ENCODE measurements at regions not wholly inside any gene's neighbourhood (a gene's known extent, or its start where the extent isn't known, plus 50 kb on each side); places are given as distances from the start of the nearest gene placed in this dataset.
"Not testable (repeated sequence)": the region's sequence is repeated elsewhere in the genome, so short reads cannot be mapped to it uniquely, and the experiment has no call there.

DNA sequence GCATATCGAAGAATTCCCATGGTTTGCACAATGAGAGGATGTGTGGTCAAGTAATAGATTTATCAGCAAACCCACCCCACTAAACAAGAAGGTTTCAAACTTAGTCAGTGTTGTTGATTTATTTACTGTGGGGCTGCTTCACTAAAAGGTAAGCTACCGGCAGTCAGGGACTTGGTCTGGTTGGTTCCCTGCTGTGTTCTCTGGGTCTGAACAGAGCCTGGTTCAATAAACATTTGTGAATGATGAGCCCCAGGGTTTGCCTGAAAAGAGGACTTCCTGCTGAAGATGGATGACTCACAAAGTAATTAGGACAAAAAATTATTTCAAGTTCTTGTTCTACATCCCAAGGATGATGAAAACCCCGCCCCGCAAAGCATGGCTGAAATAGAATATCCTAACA lies 108.3 kb downstream of the SPP2 start:
- H3K4me2 ChIP-seq (ENCODE audit: extremely low read depth, insufficient read depth, low read length) = no peak overlapping the region
- H3K27ac ChIP-seq (ENCODE audit: insufficient read depth, low read length) = no peak overlapping the region
- H4K20me1 ChIP-seq (ENCODE audit: control insufficient read depth, extremely low read depth, insufficient read depth, low read length) = no peaks in the 10 kb centered on the region
- H3K36me3 ChIP-seq (ENCODE audit: control insufficient read depth, insufficient read depth, low read length) = no peaks in the 10 kb centered on the region
- no peaks in the 10 kb centered on the region for H3K9me3 ChIP-seq (ENCODE audit: control insufficient read depth, insufficient read depth, low read depth, low read length)
- no peak overlapping the region for H3K9ac ChIP-seq (ENCODE audit: insufficient read depth, low read length)
- no peak overlapping the region for H3K4me3 ChIP-seq (replicated peaks in 1 of 4; ENCODE audit: control extremely low read depth in 1 of 4, insufficient read depth in 1 of 4, low read depth in 3 of 4, low read length in 4 of 4)
- peak in 1 of 2 donors; percentile 77 for DNase-seq (ENCODE audit: low read depth in 2 of 2)
- no peaks in the 10 kb centered on the region for H3K27me3 ChIP-seq (ENCODE audit: control insufficient read depth, insufficient read depth, low read length)
- no peaks in the 10 kb centered on the region for H3K79me2 ChIP-seq (ENCODE audit: control insufficient read depth, insufficient read depth, low read length)
- H3K4me1 ChIP-seq (ENCODE audit: control insufficient read depth, extremely low read depth, insufficient read depth, low read length) = no peaks in the 10 kb centered on the region
- no peak overlapping the region for H2AFZ ChIP-seq (ENCODE audit: low read length)
- no peak for TF ChIP-seq CTCF (conservative IDR thresholded peaks at IDR 0.05 in 1 of 2, IDR thresholded peaks at IDR 0.05 in 1 of 2; ENCODE audit: low read depth in 1 of 2, low read length in 2 of 2)
- no peak for TF ChIP-seq EZH2 (IDR thresholded peaks at IDR 0.05; ENCODE audit: low read length, missing control alignments)

DNA sequence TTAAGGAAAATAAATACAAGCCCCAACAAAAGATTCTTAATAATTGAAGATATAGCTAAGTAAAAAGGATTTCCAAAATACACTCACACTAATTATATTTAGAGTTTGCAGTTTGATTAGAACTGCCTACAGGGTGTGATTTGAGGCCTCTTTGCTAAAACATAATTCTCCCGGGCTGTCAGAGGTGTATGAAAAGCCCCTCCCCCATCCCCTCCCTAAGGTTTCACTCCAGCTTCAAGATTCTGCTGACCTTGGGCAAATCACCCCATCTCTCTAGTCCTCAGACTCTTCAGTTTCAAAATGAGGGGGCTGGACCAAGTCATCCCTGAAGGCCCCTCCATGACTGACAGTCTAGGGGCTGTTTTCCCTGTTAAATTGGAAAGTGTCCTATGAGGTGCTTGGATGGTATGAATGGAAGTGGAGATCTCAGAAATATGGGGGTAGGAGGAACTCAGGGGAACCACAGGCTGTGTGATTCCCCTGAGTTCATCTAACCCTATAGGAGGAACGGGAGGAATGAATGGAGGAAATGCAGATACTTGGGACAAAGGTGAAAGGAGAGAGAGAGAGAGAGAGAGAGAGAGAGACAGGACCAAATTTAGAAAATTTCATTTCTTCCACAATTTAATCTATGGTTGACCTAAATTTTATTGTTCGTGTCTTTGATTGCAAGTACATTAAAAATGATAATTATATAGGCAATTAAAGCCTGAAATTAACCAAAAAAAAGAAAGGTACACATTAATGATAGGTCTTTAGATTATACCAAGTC lies 107.5 kb downstream of the SPP2 start:
- TF ChIP-seq CTCF (conservative IDR thresholded peaks at IDR 0.05 in 1 of 2, IDR thresholded peaks at IDR 0.05 in 1 of 2; ENCODE audit: low read depth in 1 of 2, low read length in 2 of 2) (no peak), EZH2 (IDR thresholded peaks at IDR 0.05; ENCODE audit: low read length, missing control alignments) (no peak)

GRCh38 chr2:234156326-234156725 lies 105.8 kb downstream of the SPP2 start:
- H3K27ac ChIP-seq (ENCODE audit: insufficient read depth, low read length) = no peak overlapping the region
- no peaks in the 10 kb centered on the region for H3K36me3 ChIP-seq (ENCODE audit: control insufficient read depth, insufficient read depth, low read length)
- TF ChIP-seq CTCF (conservative IDR thresholded peaks at IDR 0.05 in 1 of 2, IDR thresholded peaks at IDR 0.05 in 1 of 2; ENCODE audit: low read depth in 1 of 2, low read length in 2 of 2) = no peak
- no peak for TF ChIP-seq EZH2 (IDR thresholded peaks at IDR 0.05; ENCODE audit: low read length, missing control alignments)
- no peak overlapping the region for H3K9ac ChIP-seq (ENCODE audit: insufficient read depth, low read length)
- H3K4me2 ChIP-seq (ENCODE audit: extremely low read depth, insufficient read depth, low read length) = no peak overlapping the region
- H3K4me3 ChIP-seq (replicated peaks in 1 of 4; ENCODE audit: control extremely low read depth in 1 of 4, insufficient read depth in 1 of 4, low read depth in 3 of 4, low read length in 4 of 4) = no peak overlapping the region
- no peak overlapping the region for H2AFZ ChIP-seq (ENCODE audit: low read length)
- H3K27me3 ChIP-seq (ENCODE audit: control insufficient read depth, insufficient read depth, low read length) = no peaks in the 10 kb centered on the region
- H3K4me1 ChIP-seq (ENCODE audit: control insufficient read depth, extremely low read depth, insufficient read depth, low read length) = no peaks in the 10 kb centered on the region
- no peak for DNase-seq (ENCODE audit: low read depth in 2 of 2)
- no peaks in the 10 kb centered on the region for H3K79me2 ChIP-seq (ENCODE audit: control insufficient read depth, insufficient read depth, low read length)
- H3K9me3 ChIP-seq (ENCODE audit: control insufficient read depth, insufficient read depth, low read depth, low read length) = no peaks in the 10 kb centered on the region
- no peaks in the 10 kb centered on the region for H4K20me1 ChIP-seq (ENCODE audit: control insufficient read depth, extremely low read depth, insufficient read depth, low read length)

More for the DNA sequence above, 107.5 kb downstream of the SPP2 start:
- H3K9me3 ChIP-seq (ENCODE audit: control insufficient read depth, insufficient read depth, low read depth, low read length) = no peaks in the 10 kb centered on the region
- H3K36me3 ChIP-seq (ENCODE audit: control insufficient read depth, insufficient read depth, low read length) = no peaks in the 10 kb centered on the region
- H3K27ac ChIP-seq (ENCODE audit: insufficient read depth, low read length) = no peak overlapping the region
- no peak overlapping the region for H3K4me3 ChIP-seq (replicated peaks in 1 of 4; ENCODE audit: control extremely low read depth in 1 of 4, insufficient read depth in 1 of 4, low read depth in 3 of 4, low read length in 4 of 4)
- no peak overlapping the region for H3K4me2 ChIP-seq (ENCODE audit: extremely low read depth, insufficient read depth, low read length)
- DNase-seq (ENCODE audit: low read depth in 2 of 2) = no peak
- H3K4me1 ChIP-seq (ENCODE audit: control insufficient read depth, extremely low read depth, insufficient read depth, low read length) = no peaks in the 10 kb centered on the region
- no peaks in the 10 kb centered on the region for H3K27me3 ChIP-seq (ENCODE audit: control insufficient read depth, insufficient read depth, low read length)
- H4K20me1 ChIP-seq (ENCODE audit: control insufficient read depth, extremely low read depth, insufficient read depth, low read length) = no peaks in the 10 kb centered on the region
- H3K79me2 ChIP-seq (ENCODE audit: control insufficient read depth, insufficient read depth, low read length) = no peaks in the 10 kb centered on the region
- H3K9ac ChIP-seq (ENCODE audit: insufficient read depth, low read length) = no peak overlapping the region
- H2AFZ ChIP-seq (ENCODE audit: low read length) = no peak overlapping the region

DNA sequence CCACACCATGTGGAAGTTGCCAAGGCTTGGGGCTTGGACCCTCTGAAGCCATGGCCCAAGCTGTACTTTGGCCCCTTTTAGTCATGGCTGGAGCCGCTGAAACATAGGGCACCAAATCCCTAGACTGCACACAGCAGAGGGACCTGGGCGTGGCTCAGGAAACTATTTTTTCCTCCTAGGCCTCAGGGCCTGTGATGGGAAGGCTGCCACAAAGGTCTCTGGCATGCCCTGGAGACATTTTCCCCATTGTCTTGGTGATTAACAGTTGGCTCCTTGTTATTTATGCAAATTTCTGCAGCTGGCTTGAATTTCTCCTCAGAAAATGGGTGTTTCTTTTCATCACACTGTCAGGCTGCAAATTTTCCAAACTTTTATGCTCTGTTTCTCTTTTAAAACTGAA lies 102.3 kb downstream of the SPP2 start:
- not testable (repeated sequence) for H3K4me3 ChIP-seq (replicated peaks in 1 of 4; ENCODE audit: control extremely low read depth in 1 of 4, insufficient read depth in 1 of 4, low read depth in 3 of 4, low read length in 4 of 4); H2AFZ ChIP-seq (ENCODE audit: low read length); H3K4me1 ChIP-seq (ENCODE audit: control insufficient read depth, extremely low read depth, insufficient read depth, low read length); H3K79me2 ChIP-seq (ENCODE audit: control insufficient read depth, insufficient read depth, low read length); H3K4me2 ChIP-seq (ENCODE audit: extremely low read depth, insufficient read depth, low read length); H4K20me1 ChIP-seq (ENCODE audit: control insufficient read depth, extremely low read depth, insufficient read depth, low read length); H3K9ac ChIP-seq (ENCODE audit: insufficient read depth, low read length); H3K27me3 ChIP-seq (ENCODE audit: control insufficient read depth, insufficient read depth, low read length); H3K9me3 ChIP-seq (ENCODE audit: control insufficient read depth, insufficient read depth, low read depth, low read length); H3K36me3 ChIP-seq (ENCODE audit: control insufficient read depth, insufficient read depth, low read length); H3K27ac ChIP-seq (ENCODE audit: insufficient read depth, low read length); DNase-seq (ENCODE audit: low read depth in 2 of 2)

All from fibroblast of lung (primary cell).